Gastroesophageal sphincter (tissue), 3 donors: ENCODE measurements at regions not wholly inside any gene's neighbourhood (a gene's known extent, or its start where the extent isn't known, plus 50 kb on each side); places are given as distances from the start of the nearest gene placed in this dataset.

Source experiments
- CTCF ChIP-seq, 4 experiments: fragments of 200-600 bp in 2 of 4; fragments of 450-650 bp in 2 of 4; sonication (generic) in 1 of 4; IDR thresholded peaks; one replicate each; pipeline ENCODE4 v1.5.1; 2017 to 2019; ENCODE audit warnings: antibody characterized with exemption in 4 of 4, mild to moderate bottlenecking in 2 of 4, moderate library complexity in 2 of 4
- POLR2A ChIP-seq, 2 donors: fragments of 450-650 bp; IDR thresholded peaks; one replicate each; pipeline ENCODE4 v1.6.1; 2017; ENCODE audit warnings: antibody characterized with exemption in 2 of 2, mild to moderate bottlenecking in 2 of 2, moderate library complexity in 1 of 2
- POLR2AphosphoS5 ChIP-seq: sonication (generic); formaldehyde crosslinking; IDR thresholded peaks from one replicate; pipeline ENCODE4 v1.6.1; 2017; ENCODE audit warnings: antibody characterized with exemption

GRCh38 chr5:71825992-71826391 lies 106.9 kb downstream of the CARTPT start:
- TF ChIP-seq POLR2A (IDR thresholded peaks at IDR 0.05) (no peak), CTCF (IDR thresholded peaks at IDR 0.05) (no peak), POLR2AphosphoS5 (no peak)
